Kasumi-1 (cell line): ENCODE measurements at regions not wholly inside any gene's neighbourhood (a gene's known extent, or its start where the extent isn't known, plus 50 kb on each side); places are given as distances from the start of the nearest gene placed in this dataset.
A peak's percentile ranks its signal among the peaks of the same experiment; 100 is the strongest.

ENCODE experiments used
- DNase-seq, 2 experiments: peaks; one replicate each; lab custom pipeline; 2025; lab: John Stamatoyannopoulos, UW

- no peak for DNase-seq
Observed at GRCh38 chr15:94912760-94913159, 681.4 kb downstream of the MCTP2 start.

- no peak for DNase-seq
Observed at GRCh38 chr15:94917068-94917467, 685.7 kb downstream of the MCTP2 start.

GRCh38 chr15:94921936-94922335 lies 690.6 kb downstream of the MCTP2 start:
- DNase-seq, result no peak

GRCh38 chr15:94924057-94924456 lies 692.7 kb downstream of the MCTP2 start:
- no peak for DNase-seq

GRCh38 chr15:94924971-94925598 lies 693.7 kb downstream of the MCTP2 start:
- DNase-seq, result no peak

GRCh38 chr15:94925680-94926079 lies 694.3 kb downstream of the MCTP2 start:
- no peak for DNase-seq

GRCh38 chr15:94927003-94927402 lies 695.6 kb downstream of the MCTP2 start:
- DNase-seq, result no peak

- DNase-seq, result no peak
Observed at GRCh38 chr15:94929282-94929681, 697.9 kb downstream of the MCTP2 start.

GRCh38 chr15:94930441-94930840 lies 699.1 kb downstream of the MCTP2 start:
- DNase-seq, result no peak

GRCh38 chr15:94930960-94931359 lies 699.6 kb downstream of the MCTP2 start:
- peak; percentile 60 to 64 for DNase-seq

GRCh38 chr15:94934440-94934839 lies 703.1 kb downstream of the MCTP2 start:
- no peak for DNase-seq

- no peak for DNase-seq
Observed at GRCh38 chr15:94937242-94937641, 705.9 kb downstream of the MCTP2 start.

GRCh38 chr15:94943888-94944287 lies 712.5 kb downstream of the MCTP2 start:
- DNase-seq, result no peak

GRCh38 chr15:94951538-94951937 lies 720.2 kb downstream of the MCTP2 start:
- DNase-seq, result no peak

- DNase-seq, result no peak
Observed at GRCh38 chr15:94963953-94964352, 732.6 kb downstream of the MCTP2 start.

GRCh38 chr15:94965593-94965992 lies 734.2 kb downstream of the MCTP2 start:
- no peak for DNase-seq

GRCh38 chr15:94968133-94968532 lies 736.8 kb downstream of the MCTP2 start:
- DNase-seq, result no peak

- DNase-seq, result no peak
Observed at GRCh38 chr15:94970096-94970495, 738.7 kb downstream of the MCTP2 start.

GRCh38 chr15:94970802-94971201 lies 739.4 kb downstream of the MCTP2 start:
- DNase-seq, result no peak

GRCh38 chr15:94972314-94972713 lies 741.0 kb downstream of the MCTP2 start:
- no peak for DNase-seq

- DNase-seq, result no peak
Observed at GRCh38 chr15:94987085-94987484, 755.7 kb downstream of the MCTP2 start.

- DNase-seq, result no peak
Observed at GRCh38 chr15:94991718-94992117, 760.4 kb downstream of the MCTP2 start.

- no peak for DNase-seq
Observed at GRCh38 chr15:95009635-95010034, 778.3 kb downstream of the MCTP2 start.

GRCh38 chr15:95013381-95013780 lies 782.0 kb downstream of the MCTP2 start:
- no peak for DNase-seq
